ENCODE measurements at regions not wholly inside any gene's neighbourhood (a gene's known extent, or its start where the extent isn't known, plus 50 kb on each side); places are given as distances from the start of the nearest gene placed in this dataset.
"Not testable (repeated sequence)": the region's sequence is repeated elsewhere in the genome, so short reads cannot be mapped to it uniquely, and the experiment has no call there.

DNA sequence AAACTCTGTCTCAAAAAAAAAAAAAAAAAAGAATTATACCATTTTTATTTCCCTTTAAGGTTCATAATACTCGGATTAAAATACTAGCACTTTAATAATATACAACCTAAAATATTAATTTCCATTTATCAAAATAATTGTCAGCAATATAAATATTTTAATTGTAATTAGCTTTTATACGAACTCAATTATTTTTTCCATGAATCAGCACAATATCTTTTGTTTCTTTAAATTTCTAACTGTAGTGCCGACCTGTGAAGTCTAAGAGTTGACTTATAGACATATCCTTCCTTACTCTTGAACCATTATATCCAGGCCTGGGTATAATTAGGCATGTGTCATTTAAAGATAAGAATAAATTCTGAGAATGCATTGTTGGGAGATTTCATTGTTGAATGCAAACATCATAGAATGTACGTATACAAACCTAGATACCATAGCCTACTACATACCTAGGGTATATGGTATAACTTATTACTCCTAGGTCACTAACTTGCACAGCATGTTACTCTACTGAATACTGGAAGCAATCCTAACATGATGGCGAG lies 996.7 kb upstream of the TMPRSS15 start:
- DNase-seq (no peak), ATAC-seq (no peak)
- intact Hi-C loops (cut with DNase I), result no loop called here

GRCh38 chr21:19402870-19403269 lies 999.3 kb upstream of the TMPRSS15 start:
- ATAC-seq (no peak), DNase-seq (no peak)
- intact Hi-C loops (cut with DNase I), result no loop called here

GRCh38 chr21:19405326-19405725 lies 1001.7 kb upstream of the TMPRSS15 start:
- DNase-seq (no peak), ATAC-seq (no peak)
- intact Hi-C loops (cut with DNase I), result no loop called here

DNA sequence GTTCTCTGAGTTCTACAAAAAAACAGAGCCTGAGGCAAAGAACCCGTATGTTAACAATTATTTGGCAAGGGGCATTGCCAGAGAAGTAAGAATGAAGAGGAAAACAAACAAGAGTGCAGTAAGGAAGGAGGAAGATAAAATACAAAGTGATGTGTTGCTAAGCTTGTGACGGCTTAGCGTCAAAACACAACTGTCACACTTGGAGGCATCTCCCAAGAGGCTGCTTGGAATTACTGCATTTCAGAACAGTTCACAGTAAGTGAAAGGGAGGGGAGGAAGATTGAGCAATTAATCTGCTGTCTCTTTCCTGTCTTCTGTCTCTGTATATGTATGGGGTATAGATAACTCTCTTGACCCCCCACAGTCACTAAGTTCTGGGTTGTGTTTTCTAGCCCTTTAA lies 1017.0 kb upstream of the TMPRSS15 start:
- intact Hi-C loops (cut with DNase I), result no loop called here
- ATAC-seq (no peak), DNase-seq (no peak)

GRCh38 chr21:19433623-19434022 lies 1030.0 kb upstream of the TMPRSS15 start:
- no peak for ATAC-seq
- intact Hi-C loops (cut with DNase I), result no loop called here
- DNase-seq, result no peak

DNA sequence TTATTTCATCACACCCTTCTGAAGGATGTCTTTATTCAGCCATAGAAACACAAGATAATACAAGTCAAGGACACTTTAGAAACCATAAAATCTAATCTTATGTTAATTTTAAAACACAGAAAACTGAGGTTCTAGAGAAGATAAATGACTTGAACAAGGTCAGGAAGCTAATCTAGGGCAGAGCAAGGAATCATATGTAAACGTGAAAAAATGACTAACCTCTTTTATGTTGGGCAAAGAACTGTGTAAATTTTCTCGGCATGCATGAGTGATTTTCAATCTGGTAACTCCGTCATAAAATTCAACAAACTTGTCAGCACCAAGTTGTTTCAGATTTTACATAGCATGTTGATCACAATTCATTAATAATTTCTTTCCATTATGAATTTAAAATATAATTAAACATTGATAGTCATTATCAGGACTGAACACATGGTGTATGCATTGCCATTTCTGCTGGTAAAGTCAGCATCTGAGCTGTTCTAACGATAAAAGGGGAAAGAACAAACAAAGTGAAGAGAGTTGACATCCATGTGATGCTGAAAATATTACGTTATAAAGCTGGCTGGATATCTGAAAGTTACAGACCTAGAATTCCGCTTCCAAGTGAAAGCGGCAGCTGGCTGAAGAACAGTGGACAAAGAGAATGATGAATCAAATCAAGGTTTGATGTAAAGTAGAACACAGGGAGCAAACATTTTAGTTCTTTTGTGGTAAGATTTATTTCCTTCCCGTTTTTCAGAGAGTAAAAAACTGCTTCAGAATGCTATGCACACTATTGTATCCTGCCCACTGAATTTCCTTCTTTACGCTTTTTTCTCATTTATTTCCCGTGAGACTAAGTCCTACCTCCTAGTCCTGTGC lies 1037.4 kb upstream of the TMPRSS15 start:
- ATAC-seq (no peak), DNase-seq (no peak)
- intact Hi-C loops (cut with DNase I), result no loop called here

- DNase-seq (no peak), ATAC-seq (no peak)
- intact Hi-C loops (cut with DNase I), result no loop called here
Observed at GRCh38 chr21:19458295-19458694, 1054.7 kb upstream of the TMPRSS15 start.

- intact Hi-C loops (cut with DNase I), result no loop called here
- ATAC-seq (no peak), DNase-seq (no peak)
Observed at GRCh38 chr21:19461481-19462205, 1058.1 kb upstream of the TMPRSS15 start.

DNA sequence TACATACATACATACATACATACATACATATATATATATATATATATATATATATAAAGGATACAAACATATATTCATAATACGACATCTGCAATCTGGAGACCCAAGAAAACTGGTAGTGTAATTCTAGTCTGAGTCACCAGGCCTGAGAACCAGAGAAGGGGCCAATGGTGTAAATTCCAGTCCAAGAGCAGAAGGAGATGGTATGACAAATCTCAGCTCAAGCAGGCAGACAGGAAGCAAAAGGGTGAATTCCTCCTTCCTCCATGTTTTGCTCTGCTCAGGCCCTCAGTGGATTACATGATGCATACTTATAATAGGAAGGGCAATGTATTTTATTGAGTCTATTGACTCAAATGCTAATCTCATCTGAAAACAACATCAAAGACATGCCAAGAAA lies 1060.4 kb upstream of the TMPRSS15 start:
- intact Hi-C loops (cut with DNase I), result no loop called here
- DNase-seq (no peak), ATAC-seq (no peak)

GRCh38 chr21:19468991-19469715 lies 1065.6 kb upstream of the TMPRSS15 start:
- DNase-seq, result no peak

GRCh38 chr21:19475525-19475924 lies 1071.9 kb upstream of the TMPRSS15 start:
- DNase-seq (no peak), ATAC-seq (no peak)
- intact Hi-C loops (cut with DNase I), result no loop called here

More at GRCh38 chr21:19468991-19469715, 1065.6 kb upstream of the TMPRSS15 start:
- ATAC-seq, result no peak
- intact Hi-C loops (cut with DNase I), result no loop called here

- DNase-seq (no peak), ATAC-seq (no peak)
- intact Hi-C loops (cut with DNase I), result no loop called here
Observed at GRCh38 chr21:19489930-19490329, 1086.3 kb upstream of the TMPRSS15 start.

- DNase-seq, result no peak
- ATAC-seq, result no peak
- intact Hi-C loops (cut with DNase I), result no loop called here
Observed at GRCh38 chr21:19490481-19490880, 1086.9 kb upstream of the TMPRSS15 start.

- intact Hi-C loops (cut with DNase I); DNase-seq; ATAC-seq: not testable (repeated sequence)
Observed at GRCh38 chr21:19493437-19494241, 1090.1 kb upstream of the TMPRSS15 start.

GRCh38 chr21:19501115-19501514 lies 1097.5 kb upstream of the TMPRSS15 start:
- DNase-seq, result no peak
- intact Hi-C loops (cut with DNase I), result no loop called here
- ATAC-seq, result no peak

- DNase-seq (no peak), ATAC-seq (no peak)
- intact Hi-C loops (cut with DNase I), result no loop called here
Observed at GRCh38 chr21:19507682-19508260, 1104.2 kb upstream of the TMPRSS15 start.

- intact Hi-C loops (cut with DNase I), result no loop called here
- DNase-seq, result no peak
- no peak for ATAC-seq
Observed at GRCh38 chr21:19508442-19508841, 1104.9 kb upstream of the TMPRSS15 start.

- DNase-seq (no peak), ATAC-seq (no peak)
- intact Hi-C loops (cut with DNase I), result no loop called here
Observed at GRCh38 chr21:19508844-19509243, 1105.3 kb upstream of the TMPRSS15 start.

- DNase-seq, result no peak
- intact Hi-C loops (cut with DNase I), result no loop called here
- no peak for ATAC-seq
Observed at GRCh38 chr21:19510057-19510456, 1106.5 kb upstream of the TMPRSS15 start.
